HG02610 (cell line): ENCODE measurements at regions not wholly inside any gene's neighbourhood (a gene's known extent, or its start where the extent isn't known, plus 50 kb on each side); places are given as distances from the start of the nearest gene placed in this dataset.
"Not testable (repeated sequence)": the region's sequence is repeated elsewhere in the genome, so short reads cannot be mapped to it uniquely, and the experiment has no call there.

ENCODE experiments used
- ATAC-seq: cut with Tn5 transposase; IDR thresholded peaks from one replicate; pipeline ENCODE4 v1.9.1; 2021; ENCODE audit warnings: mild to moderate bottlenecking, moderate library complexity; ENCODE audit not compliant: unreplicated experiment

- ATAC-seq = no peak
These were observed 628.4 kb upstream of the TMPRSS15 start for GRCh38 chr21:19031953-19032352.

DNA sequence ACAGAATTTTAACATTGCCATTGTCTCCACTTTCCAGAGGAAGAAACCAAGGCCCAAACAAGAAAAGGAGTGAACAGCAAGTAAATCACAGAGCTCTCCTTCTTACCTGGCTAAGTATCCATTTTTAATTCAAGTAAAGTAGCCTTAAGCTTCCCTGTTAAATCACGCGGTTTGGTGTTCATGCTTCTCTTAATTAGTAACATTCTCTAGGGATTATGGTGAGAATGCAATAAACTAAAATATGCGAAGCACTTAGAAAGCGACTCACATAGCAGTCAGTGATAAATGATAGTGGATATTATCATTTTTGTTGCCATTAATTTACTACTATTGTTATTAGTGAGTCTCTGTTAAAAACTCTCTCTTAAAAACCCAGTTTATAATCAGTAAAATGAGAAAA lies 630.5 kb upstream of the TMPRSS15 start:
- ATAC-seq = no peak

GRCh38 chr21:19034560-19034959 lies 631.0 kb upstream of the TMPRSS15 start:
- ATAC-seq = no peak

DNA sequence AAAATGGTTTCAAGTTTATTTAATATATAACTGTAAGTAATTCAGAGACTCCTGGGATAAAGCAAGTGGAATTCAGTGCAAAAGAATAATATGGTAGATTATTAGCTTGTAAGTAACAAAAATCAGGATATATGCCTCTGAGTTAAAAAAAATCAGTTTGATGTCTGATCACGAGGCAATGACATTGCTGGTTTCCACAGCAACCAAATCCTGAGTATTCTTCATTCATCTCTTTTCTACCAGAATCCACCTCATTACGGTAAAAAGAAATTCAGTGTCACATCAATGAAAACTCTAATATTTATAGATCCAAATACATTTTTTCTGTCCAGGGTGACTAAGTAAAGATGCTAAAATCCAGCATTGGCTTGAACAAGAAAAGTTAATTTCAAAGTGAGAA lies 642.3 kb upstream of the TMPRSS15 start:
- ATAC-seq = no peak

DNA sequence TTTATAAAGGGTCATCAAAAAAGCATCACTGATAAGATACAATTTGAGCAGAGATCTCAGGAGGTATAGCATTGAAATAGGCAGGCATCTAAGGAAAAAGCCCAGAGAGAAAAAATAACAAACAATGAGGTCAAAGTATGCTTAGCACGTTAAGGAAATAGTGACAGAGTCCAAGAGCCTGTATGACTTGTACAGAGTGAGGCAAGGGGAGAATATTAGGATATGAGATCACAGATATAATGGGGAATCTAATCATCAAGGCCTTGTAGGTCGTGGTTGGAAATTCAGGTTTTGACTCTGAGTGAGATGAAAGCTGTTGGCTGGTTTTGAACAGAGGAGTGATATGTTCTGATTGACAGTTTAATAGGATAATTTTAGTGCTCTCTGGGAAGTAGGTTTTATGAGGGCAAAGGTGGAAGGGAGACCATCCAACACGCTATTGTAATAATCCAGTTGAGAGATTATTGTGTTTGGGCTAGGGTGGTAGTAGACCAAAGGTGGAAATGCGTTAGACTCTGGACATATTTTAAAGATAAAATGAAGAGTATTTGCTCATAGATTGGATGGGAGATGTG lies 644.6 kb upstream of the TMPRSS15 start:
- ATAC-seq = no peak

DNA sequence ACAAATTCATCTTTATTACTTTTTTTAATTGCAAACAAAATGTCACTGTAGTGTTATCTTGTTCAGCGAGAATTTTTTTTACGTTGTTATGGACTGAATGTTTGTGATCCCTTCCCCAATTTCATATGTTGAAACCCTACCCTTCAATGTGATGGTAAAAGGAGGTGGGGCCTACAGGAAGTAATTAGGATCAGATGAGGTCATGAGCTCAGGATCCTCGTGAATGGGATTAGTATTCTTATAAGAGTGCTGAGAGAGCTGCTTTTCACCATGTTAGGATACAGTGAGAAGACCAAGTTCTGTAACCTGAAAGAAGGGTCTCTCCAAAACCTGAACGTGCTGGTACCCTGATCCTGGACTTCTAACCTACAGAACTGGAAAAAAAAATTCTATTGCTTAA lies 646.0 kb upstream of the TMPRSS15 start:
- ATAC-seq = no peak

GRCh38 chr21:19065164-19065563 lies 661.6 kb upstream of the TMPRSS15 start:
- no peak for ATAC-seq

GRCh38 chr21:19076031-19076430 lies 672.4 kb upstream of the TMPRSS15 start:
- no peak for ATAC-seq

DNA sequence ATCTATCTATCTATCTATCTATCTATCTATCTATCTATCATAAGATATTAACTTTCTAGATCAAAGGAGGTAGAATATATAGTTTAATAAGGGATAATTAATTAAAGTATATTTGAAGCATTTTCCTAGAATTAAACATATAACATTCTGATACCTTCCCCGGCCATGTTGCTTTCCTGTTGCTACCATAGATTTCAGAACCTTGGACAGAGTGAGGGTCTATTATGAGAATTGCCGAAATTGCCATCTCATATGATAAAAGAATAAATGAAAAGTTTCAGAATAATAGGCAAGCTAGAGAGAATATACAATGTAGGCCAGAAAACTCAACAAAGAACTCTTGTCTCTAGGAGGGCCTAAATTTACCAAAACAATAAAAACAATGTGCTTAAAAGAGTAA lies 706.1 kb upstream of the TMPRSS15 start:
- no peak for ATAC-seq

- ATAC-seq = not testable (repeated sequence)
These were observed 715.7 kb upstream of the TMPRSS15 start for GRCh38 chr21:19119259-19119658.

DNA sequence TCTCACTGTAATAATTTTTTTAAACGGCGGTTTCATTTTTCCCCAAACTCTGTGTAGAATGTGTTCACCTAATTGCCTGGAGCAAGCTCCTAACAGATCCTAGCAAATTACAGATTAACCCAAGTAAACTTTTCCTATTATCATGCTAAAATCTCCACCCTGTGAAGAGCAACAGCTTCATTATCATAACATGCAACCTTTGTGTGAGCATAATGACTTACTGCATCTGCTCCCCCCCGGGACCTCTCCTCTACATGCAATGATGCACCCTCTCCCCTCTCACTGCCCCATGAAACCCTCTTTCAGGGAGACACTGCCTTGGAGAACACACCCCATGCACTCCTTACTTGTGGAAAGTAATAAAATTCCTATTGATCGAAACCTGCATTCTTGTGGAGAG lies 717.0 kb upstream of the TMPRSS15 start:
- ATAC-seq = no peak

- ATAC-seq = no peak
These were observed 718.8 kb upstream of the TMPRSS15 start for GRCh38 chr21:19122356-19122755.

DNA sequence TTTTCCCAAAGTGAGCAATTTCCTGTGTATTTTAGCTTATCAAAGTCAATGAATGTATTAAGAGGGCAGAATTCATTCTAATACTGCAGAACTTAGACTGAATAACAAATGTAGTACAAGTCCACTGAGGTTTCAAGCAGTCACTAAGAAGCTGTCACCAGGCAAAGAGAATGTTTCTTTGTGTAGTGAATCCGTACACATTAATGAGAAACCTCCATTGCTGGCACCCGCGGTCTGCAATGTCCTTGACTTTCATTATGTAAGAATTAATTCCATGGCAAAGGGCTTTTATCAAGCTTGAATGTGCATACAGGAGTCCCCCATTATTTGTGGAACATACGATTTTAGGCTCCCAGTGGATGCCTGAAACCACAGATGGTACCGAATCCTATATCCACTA lies 719.5 kb upstream of the TMPRSS15 start:
- no peak for ATAC-seq

DNA sequence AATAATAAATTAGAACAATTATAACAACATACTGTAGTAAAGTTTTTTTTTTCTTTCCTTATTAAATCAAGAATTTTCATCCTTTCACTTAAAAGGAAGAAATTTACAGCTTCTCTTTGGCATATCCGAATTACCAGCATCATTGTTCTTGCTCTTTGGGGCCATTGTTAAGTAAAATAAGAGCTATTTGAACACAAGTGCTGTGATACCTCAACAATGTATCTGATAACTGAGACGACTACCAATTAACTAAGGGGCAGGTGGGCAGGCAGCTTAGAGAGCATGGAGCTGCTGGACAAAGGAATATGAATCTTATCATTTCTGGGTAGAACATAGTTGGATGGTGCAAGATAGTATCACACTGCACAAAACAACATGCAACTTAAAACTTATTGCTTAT lies 719.9 kb upstream of the TMPRSS15 start:
- no peak for ATAC-seq

DNA sequence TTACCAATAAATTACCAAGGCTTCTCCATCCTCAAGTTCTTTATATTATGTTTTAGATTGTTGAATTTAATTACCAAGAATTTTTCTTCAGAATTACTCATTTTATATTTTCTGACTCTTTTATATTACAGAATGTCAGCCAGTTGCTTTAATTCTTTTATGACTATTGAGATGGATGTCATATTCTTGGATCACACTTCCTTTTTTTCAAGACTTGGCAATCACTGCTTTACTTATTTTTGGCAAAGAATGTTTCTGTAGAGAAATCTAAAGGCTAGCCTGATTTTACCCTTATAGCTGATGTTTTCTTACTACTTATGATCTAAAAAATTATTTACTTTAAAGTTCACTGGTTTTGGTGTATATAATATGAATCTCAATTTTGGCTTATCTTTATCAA lies 721.1 kb upstream of the TMPRSS15 start:
- no peak for ATAC-seq

- no peak for ATAC-seq
These were observed 726.9 kb upstream of the TMPRSS15 start for GRCh38 chr21:19130379-19131028.

- ATAC-seq = no peak
These were observed 737.9 kb upstream of the TMPRSS15 start for GRCh38 chr21:19141511-19141910.

- no peak for ATAC-seq
These were observed 742.2 kb upstream of the TMPRSS15 start for GRCh38 chr21:19145682-19146293.

- no peak for ATAC-seq
These were observed 744.5 kb upstream of the TMPRSS15 start for GRCh38 chr21:19148056-19148455.

DNA sequence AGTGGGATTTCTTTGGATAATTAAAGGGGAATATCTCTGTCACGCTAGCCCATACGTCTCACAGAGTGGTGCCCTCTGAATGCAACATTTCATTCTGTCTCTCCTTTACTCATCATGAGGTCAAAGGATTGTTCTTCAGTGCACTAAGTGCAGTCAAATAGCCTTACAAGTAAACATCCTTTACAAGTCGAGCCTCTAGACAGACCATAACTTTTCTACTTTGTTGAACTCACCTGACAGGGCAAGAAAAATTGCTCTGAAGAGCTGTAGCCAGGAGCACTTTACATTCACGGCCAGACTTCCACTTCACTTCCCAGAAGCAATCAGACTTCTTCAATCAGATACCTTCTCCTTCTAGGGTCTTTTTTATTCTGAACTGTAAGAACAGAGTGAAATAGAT lies 768.0 kb upstream of the TMPRSS15 start:
- no peak for ATAC-seq

GRCh38 chr21:19181604-19182140 lies 778.1 kb upstream of the TMPRSS15 start:
- ATAC-seq = no peak

DNA sequence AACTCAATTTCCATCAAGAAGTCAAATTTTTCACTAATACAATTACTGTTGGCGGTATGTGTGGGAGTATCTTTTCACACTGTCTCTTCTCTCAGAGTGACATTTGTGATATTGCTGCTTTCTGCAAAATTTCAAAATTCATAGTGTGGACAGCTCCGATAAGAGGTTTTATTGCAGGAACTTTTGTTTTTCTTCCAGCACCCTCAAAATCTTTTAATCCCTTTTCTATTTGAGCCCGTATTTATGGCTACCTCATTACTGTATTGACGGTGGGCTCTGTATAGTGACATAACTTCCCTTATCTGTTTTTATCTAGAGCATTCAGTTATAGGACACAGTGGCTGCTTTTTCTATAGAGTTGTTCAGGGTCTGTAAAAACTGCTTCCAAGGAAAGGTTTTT lies 794.4 kb upstream of the TMPRSS15 start:
- no peak for ATAC-seq
